GM18907 (cell line): ENCODE measurements at regions not wholly inside any gene's neighbourhood (a gene's known extent, or its start where the extent isn't known, plus 50 kb on each side); places are given as distances from the start of the nearest gene placed in this dataset.

Experiments
- ATAC-seq: cut with Tn5 transposase; IDR thresholded peaks from one replicate; pipeline ENCODE4 v1.9.1; 2021; ENCODE audit warnings: mild to moderate bottlenecking, moderate library complexity; ENCODE audit not compliant: unreplicated experiment

GRCh38 chr21:25385341-25385740, 221.9 kb downstream of the MRPL39 start:
- ATAC-seq, result no peak

GRCh38 chr21:25384782-25385181, 222.5 kb downstream of the MRPL39 start:
- ATAC-seq, result no peak

DNA sequence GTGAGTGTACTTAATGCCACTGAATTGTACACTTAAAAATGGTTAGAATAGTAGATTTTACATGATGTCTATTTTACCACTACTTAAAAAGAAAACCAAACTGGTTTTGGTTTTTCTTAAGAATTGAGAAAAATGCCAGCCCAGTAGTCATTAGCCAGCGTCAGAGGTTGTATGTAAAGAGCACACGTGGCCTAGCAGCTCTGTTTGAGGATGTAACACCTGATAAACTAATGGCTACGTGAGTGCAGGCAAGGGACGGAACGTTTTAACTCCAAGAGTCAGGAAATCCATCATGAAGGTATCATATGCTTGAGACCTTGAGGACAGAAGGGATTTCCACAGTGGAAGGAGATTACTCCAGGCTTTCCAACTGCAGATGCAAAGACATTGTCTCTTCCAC, 223.7 kb downstream of the MRPL39 start:
- no peak for ATAC-seq

DNA sequence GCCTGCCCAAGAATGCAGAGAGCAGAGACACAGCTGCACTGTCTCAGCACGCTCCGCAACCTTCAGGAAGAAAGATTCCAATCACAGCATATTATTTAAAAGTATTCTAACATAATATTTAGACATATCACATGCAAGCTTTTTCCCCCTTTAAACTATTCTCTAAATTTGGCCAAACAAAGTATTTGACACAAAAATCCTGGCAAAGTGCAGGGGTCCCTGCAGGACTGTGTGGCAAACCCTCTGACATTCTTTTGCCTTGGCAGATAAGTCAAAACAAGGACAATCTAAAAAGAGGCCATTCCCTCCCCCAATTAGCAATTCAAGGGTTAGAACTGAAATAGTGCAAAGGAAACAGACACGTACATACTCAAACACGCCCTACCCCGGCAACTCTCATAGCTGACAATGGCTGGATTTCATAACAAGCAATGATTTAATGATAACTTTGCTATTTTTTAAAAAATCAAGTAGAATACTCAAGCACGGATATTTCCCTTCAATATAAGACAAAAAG, 225.3 kb downstream of the MRPL39 start:
- ATAC-seq, result no peak

GRCh38 chr21:25375675-25376074, 231.6 kb downstream of the MRPL39 start:
- ATAC-seq, result no peak

GRCh38 chr21:25373126-25374082, 233.9 kb downstream of the MRPL39 start:
- no peak for ATAC-seq

DNA sequence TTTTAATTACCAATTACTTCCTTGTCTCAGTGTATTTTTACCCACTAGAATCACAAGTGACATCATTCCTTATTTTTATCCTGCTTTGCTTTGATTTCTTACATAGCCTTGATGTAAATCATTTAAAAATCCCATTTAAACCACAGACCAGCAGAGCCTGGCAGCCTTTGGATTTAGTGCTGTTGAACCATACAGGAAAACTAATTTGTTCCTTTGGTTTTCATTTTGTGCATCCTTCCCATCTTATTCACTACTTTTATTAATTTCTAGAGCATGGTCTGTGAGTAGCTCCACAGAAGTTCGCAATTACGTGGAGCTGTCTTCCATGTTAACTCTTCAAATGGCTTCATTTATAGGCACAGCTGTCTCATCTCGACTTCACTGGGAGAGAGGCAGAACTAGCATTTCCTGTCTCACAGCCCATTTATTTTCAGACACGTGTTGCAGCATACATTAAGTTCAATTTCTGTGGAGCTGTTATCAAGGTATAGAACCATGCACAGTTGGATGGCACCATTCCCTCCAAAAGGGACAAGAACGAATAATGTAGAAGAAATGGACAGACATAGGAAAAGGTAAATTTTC, 235.3 kb downstream of the MRPL39 start:
- ATAC-seq, result no peak

DNA sequence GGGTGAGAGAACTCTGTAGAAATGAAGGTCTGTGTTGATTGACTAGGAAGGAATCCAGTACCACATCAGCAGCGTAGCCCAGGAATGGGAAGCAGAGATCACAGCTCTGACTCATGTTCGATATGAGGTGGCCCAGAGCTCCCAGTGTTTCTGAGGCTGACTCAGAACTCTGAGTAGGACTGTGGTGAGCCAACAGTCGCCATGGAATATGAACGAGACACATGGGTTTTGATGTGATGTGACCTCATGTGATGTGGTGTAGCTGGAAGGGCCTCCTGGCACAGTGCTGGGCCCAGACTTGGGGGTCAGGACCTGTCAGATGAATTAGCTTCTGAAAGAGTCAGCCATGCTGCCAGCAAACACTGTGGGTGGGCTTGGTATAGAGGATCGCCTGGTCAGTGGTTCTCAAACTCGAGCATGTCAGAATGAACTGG, 237.0 kb downstream of the MRPL39 start:
- ATAC-seq, result no peak

- no peak for ATAC-seq
Observed at GRCh38 chr21:25369524-25370300, 237.6 kb downstream of the MRPL39 start.

GRCh38 chr21:25368531-25368930, 238.8 kb downstream of the MRPL39 start:
- no peak for ATAC-seq

DNA sequence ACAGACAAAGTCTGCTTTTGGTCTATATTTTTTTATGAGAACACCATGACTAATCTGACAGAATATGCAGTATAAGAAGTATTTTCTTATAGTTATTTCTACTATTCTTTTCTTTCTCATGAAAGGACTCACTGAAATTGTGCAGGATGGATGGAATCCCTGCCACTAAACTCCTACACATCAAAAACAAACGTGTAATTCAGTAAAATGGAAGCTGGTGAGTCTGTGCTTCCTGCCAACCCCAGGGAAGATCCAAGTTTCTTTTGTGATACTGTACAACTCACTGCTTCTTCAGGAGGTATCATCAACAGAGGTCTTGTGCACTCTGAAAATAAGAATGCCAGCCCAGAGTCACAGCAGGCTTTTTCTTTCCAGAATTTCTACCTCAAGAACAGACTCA, 241.2 kb downstream of the MRPL39 start:
- ATAC-seq, result no peak

DNA sequence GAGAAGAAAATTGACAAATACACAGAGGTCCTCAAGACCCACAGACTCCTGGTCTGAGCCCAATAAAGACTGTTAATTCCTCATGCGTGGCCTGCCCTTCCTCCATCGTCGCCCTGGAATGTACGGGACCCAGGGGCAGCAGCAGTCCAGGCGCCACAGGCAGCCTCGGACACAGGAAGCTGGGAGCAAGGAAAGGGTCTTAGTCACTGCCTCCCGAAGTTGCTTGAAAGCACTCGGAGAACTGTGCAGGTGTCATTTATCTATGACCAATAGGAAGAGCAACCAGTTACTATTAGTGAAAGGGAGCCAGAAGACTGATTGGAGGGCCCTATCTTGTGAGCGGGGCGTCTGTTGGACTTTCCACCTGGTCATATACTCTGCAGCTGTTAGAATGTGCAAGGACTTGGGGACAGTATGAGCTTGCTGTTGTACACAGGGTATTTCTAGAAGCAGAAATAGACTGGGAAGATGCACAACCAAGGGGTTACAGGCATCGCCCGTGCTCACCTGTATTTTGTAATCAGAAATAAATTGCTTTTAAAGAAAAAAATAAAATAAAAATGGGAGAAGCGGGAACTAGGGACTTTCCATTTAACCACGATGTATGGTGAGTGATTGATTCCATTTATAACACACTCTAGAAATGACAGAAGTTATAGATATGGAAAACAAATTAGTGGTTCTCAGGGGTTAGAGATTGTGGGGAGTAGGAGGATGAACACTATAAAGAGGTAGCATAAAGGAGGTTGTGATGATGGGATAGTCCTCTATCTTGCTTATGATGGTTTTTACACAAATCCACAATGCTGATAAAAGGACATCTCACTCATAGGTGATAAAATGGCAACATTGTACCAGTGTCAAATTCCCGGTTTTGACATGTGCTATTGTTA, 244.7 kb downstream of the MRPL39 start:
- no peak for ATAC-seq

DNA sequence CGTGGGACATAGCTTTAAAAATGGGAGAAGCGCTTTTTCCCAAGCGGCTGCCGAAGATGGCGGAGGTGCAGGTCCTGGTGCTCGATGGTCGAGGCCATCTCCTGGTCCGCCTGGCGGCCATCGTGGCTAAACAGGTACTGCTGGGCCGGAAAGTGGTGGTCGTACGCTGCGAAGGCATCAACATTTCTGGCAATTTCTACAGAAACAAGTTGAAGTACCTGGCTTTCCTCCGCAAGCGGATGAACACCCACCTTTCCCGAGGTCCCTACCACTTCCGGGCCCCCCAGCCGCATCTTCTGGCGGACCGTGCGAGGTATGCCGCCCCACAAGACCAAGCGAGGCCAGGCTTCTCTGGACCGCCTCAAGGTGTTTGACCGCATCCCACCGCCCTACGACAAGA, 245.5 kb downstream of the MRPL39 start:
- ATAC-seq, result no peak

DNA sequence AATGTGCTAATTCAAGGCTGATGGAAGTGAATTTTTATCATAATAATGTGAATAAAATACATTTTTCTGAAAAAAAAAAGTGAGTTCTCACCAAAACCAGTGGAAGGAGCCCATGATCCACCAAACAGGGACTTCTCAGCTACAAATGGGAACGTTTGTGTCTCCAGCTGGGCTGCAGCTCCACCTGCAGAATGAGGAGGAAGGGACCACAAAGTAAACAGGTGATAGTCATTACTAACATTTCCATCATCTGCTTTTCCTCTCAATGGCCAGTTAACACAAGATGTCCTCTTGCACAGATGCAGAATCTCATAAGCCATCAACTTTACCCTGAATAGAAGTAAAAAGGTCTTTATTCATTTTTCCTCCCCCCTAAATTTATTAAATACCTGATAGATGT, 246.2 kb downstream of the MRPL39 start:
- no peak for ATAC-seq

- ATAC-seq, result no peak
Observed at GRCh38 chr21:25360593-25360992, 246.7 kb downstream of the MRPL39 start.

- ATAC-seq, result no peak
Observed at GRCh38 chr21:25359724-25360123, 247.6 kb downstream of the MRPL39 start.

DNA sequence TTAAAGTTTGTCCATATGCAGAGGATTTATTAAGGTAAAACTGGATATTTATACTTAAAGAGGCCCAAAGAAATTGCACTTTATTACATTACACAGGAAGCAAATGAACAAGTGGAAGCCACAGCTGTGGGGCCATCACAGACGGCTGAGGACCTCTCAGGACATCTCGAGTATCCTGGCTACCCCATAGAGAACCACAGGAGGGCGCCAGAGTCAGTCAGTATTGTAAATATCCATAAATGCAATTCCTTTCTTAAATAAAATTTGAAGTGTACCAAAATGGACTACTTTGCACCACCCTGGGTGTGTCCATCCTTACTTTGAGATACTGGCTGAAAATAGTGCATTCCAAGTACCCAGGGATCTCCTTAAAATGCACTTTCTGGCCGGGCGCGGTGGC, 257.2 kb downstream of the MRPL39 start:
- no peak for ATAC-seq

GRCh38 chr21:25343774-25344545, 263.3 kb downstream of the MRPL39 start:
- no peak for ATAC-seq

DNA sequence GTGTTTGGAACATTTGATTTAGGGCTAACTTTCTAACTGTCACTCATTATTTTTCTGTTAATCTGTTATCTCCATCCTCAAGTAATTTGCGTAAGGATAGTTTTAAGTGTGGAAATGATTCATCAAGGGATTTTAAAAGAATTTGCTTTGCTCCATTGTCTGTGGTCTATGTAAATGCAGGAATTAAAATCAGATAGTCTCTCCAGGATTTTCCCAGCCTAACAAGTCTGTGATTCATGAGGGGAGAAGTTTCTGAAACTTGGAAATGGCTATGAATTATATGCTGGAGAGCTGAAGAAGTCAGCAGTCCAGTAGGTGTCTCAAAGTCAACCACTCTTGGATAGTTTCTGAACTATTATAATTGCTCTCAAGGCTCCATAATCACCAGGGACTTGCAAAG, 264.5 kb downstream of the MRPL39 start:
- no peak for ATAC-seq

DNA sequence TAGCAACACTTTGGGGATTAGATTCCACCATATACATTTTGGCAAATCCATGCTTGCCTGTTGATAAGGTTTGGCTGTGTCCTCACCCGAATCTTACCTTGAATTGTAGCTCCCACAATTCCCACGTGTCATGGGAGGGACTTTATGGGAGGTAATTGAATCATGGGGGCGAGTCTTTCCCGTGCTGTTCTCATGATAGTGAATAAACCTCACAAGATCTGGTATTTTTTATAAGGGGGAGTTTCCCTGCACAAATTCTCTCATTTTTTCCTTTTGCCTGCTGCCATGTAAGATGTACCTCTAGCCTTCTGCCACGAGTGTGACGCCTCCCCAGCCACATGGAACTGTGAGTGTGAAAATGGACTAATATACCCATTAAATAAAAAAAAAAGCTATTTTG, 265.3 kb downstream of the MRPL39 start:
- no peak for ATAC-seq
